ENCODE measurements at regions not wholly inside any gene's neighbourhood (a gene's known extent, or its start where the extent isn't known, plus 50 kb on each side); places are given as distances from the start of the nearest gene placed in this dataset.

DNA sequence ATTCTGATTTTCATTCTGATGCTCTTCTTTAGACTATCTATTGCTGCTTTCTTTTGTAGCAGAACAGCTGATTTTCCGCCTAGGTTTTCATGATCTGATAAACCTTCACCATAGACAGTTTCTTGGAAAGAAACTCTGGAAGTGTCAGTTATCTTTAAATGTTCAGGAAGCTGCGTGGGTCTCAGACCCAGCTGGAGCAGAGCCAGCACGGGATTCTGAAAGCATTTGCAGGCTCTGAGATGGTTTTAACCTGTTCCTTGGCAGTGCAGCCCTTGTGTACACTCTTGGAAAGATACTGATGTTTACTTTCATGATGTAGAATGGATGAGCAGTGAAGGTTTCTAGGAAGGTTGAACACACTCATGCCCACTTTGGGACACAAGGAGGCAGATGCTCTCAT is 178.0 kb upstream of the DMRT1 start:
- Mint-ChIP-seq H3K4me3 (no peak overlapping the region), H3K4me1 (ENCODE audit: low read depth) (no peaks in the 10 kb centered on the region), H3K9me3 (no peaks in the 10 kb centered on the region), H3K27ac (no peak overlapping the region), H3K27me3 (no peaks in the 10 kb centered on the region), H3K36me3 (ENCODE audit: low read depth) (no peaks in the 10 kb centered on the region)
- ChIA-PET CTCF (no interaction called here), POLR2A (no interaction called here)
- intact Hi-C loops (cut with DNase I, micrococcal nuclease) = no loop called here
- H3K36me3 ChIP-seq (ENCODE audit: insufficient read depth, low read length) = no peaks in the 10 kb centered on the region
- no peak overlapping the region for H3K27ac ChIP-seq (ENCODE audit: low read depth in 1 of 2, low read length in 2 of 2)
- no peak for ATAC-seq (ENCODE audit: poor library complexity)
- no peaks in the 10 kb centered on the region for H3K4me1 ChIP-seq (ENCODE audit: insufficient read depth, low read length)
- TF ChIP-seq, protein P1, sequence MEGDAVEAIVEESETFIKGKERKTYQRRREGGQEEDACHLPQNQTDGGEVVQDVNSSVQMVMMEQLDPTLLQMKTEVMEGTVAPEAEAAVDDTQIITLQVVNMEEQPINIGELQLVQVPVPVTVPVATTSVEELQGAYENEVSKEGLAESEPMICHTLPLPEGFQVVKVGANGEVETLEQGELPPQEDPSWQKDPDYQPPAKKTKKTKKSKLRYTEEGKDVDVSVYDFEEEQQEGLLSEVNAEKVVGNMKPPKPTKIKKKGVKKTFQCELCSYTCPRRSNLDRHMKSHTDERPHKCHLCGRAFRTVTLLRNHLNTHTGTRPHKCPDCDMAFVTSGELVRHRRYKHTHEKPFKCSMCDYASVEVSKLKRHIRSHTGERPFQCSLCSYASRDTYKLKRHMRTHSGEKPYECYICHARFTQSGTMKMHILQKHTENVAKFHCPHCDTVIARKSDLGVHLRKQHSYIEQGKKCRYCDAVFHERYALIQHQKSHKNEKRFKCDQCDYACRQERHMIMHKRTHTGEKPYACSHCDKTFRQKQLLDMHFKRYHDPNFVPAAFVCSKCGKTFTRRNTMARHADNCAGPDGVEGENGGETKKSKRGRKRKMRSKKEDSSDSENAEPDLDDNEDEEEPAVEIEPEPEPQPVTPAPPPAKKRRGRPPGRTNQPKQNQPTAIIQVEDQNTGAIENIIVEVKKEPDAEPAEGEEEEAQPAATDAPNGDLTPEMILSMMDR (IDR thresholded peaks at IDR 0.05) = no peak
- DNase-seq = no peak
- H3K27me3 ChIP-seq (ENCODE audit: control insufficient read depth in 1 of 2, insufficient read depth in 2 of 2, low read length in 2 of 2) = no peaks in the 10 kb centered on the region
- H3K4me3 ChIP-seq (ENCODE audit: low read length) = no peak overlapping the region
- H3K9me3 ChIP-seq (ENCODE audit: control insufficient read depth in 1 of 2, insufficient read depth in 1 of 2, low read length in 2 of 2) = no peaks in the 10 kb centered on the region

DNA sequence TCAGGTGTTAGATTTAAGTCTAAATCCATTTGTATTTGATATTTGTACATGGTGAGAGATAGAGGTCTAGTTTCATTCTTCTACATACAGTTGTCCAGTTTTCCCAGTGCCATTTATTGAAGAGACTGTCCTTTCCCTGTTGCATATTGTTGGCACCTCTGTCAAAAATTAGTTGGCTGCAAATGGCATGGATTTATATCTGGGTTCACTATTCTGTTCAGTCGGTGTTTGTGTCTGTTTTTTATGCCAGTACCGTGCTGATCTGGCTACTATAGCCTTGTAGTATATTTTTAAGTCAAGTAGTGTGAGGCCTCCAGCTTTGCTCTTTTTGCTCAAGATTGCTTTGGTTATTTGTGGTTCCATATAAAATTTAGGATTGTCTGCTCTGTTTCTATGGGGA is 176.2 kb upstream of the DMRT1 start:
- H3K27me3 ChIP-seq (ENCODE audit: control insufficient read depth in 1 of 2, insufficient read depth in 2 of 2, low read length in 2 of 2) = no peaks in the 10 kb centered on the region
- TF ChIP-seq, protein P1 (IDR thresholded peaks at IDR 0.05) = no peak
- ATAC-seq (ENCODE audit: poor library complexity) (no peak), DNase-seq (no peak)
- H3K36me3 ChIP-seq (ENCODE audit: insufficient read depth, low read length) = no peaks in the 10 kb centered on the region
- intact Hi-C loops (cut with DNase I, micrococcal nuclease) = no loop called here
- peaks cover 10% of the 10 kb centered on the region for H3K9me3 Mint-ChIP-seq
- H3K36me3 Mint-ChIP-seq (ENCODE audit: low read depth) = peaks cover 4% of the 10 kb centered on the region
- H3K4me3 Mint-ChIP-seq = no peak overlapping the region
- H3K27me3 Mint-ChIP-seq = peaks cover 11% of the 10 kb centered on the region
- H3K4me3 ChIP-seq (ENCODE audit: low read length) = no peak overlapping the region
- H3K27ac Mint-ChIP-seq = no peak overlapping the region
- no peaks in the 10 kb centered on the region for H3K4me1 Mint-ChIP-seq (ENCODE audit: low read depth)
- H3K4me1 ChIP-seq (ENCODE audit: insufficient read depth, low read length) = no peaks in the 10 kb centered on the region
- H3K9me3 ChIP-seq (ENCODE audit: control insufficient read depth in 1 of 2, insufficient read depth in 1 of 2, low read length in 2 of 2) = peaks cover 0 to 8% of the 10 kb centered on the region in 2 experiments
- no peak overlapping the region for H3K27ac ChIP-seq (ENCODE audit: low read depth in 1 of 2, low read length in 2 of 2)
- ChIA-PET CTCF (no interaction called here), POLR2A (no interaction called here)

DNA sequence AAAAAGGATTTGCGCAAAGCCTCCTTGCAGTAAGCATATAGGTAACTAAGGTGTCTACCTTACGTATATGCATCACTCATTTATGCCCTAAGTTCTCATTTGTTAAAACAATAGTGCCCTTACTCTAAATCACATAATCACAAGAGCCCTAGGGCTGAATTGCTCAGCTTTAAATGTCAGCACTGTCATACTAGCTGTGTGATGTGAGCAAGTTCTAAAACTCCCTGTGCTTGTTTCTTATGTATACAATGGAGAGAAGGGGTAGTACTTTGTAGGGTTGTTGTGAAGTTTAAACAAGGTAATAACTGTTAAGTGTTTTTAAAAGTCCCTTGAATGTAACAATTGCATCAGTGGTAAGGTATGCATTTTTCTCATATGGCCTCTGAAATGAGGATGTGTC is 169.5 kb upstream of the DMRT1 start:
- Mint-ChIP-seq H3K4me3 (no peak overlapping the region), H3K36me3 (ENCODE audit: low read depth) (peaks cover 4% of the 10 kb centered on the region), H3K27me3 (peaks cover 20% of the 10 kb centered on the region), H3K4me1 (ENCODE audit: low read depth) (peaks cover under 1% of the 10 kb centered on the region), H3K9me3 (peaks cover 11% of the 10 kb centered on the region), H3K27ac (no peak overlapping the region)
- H3K27me3 ChIP-seq (ENCODE audit: control insufficient read depth in 1 of 2, insufficient read depth in 2 of 2, low read length in 2 of 2) = no peaks in the 10 kb centered on the region
- ATAC-seq (ENCODE audit: poor library complexity) (no peak), DNase-seq (no peak)
- TF ChIP-seq, protein P1 (IDR thresholded peaks at IDR 0.05) = no peak
- no peaks in the 10 kb centered on the region for H3K36me3 ChIP-seq (ENCODE audit: insufficient read depth, low read length)
- POLR2A ChIA-PET = no interaction called here
- H3K4me1 ChIP-seq (ENCODE audit: insufficient read depth, low read length) = no peaks in the 10 kb centered on the region
- H3K27ac ChIP-seq (ENCODE audit: low read depth in 1 of 2, low read length in 2 of 2) = no peak overlapping the region
- intact Hi-C loops (cut with DNase I, micrococcal nuclease) = no loop called here
- CTCF ChIA-PET = no interaction called here
- H3K9me3 ChIP-seq (ENCODE audit: control insufficient read depth in 1 of 2, insufficient read depth in 1 of 2, low read length in 2 of 2) = peaks cover 4 to 8% of the 10 kb centered on the region in 2 experiments
- no peak overlapping the region for H3K4me3 ChIP-seq (ENCODE audit: low read length)
